GM13977 (cell line): ENCODE measurements at regions not wholly inside any gene's neighbourhood (a gene's known extent, or its start where the extent isn't known, plus 50 kb on each side); places are given as distances from the start of the nearest gene placed in this dataset.

Source experiments
- DNase-seq: peaks from one replicate; pipeline ENCODE4 v3.0.0; 2012; ENCODE audit warnings: low spot score
- CTCF ChIP-seq: IDR thresholded peaks from 2 replicates; pipeline ENCODE4 v1.5.1; 2012; ENCODE audit warnings: mild to moderate bottlenecking, control low read depth; ENCODE audit not compliant: insufficient read depth; ENCODE audit errors: extremely low read depth, missing control alignments
- in situ Hi-C: fragments of 300-500 bp; cut with MboI; formaldehyde crosslinking; loops from one replicate; pipeline ENCODE4 v1.12.0; 2022; ENCODE audit warnings: low sequenced_read_pairs, low pct_unique_long_range_greater_than_20kb, mixed read lengths, inconsistent platforms; ENCODE audit not compliant: unreplicated experiment

- peak; percentile 49 for DNase-seq
- no peak for TF ChIP-seq CTCF
These were observed 98.4 kb upstream of the TENM3 start for GRCh38 chr4:182144626-182145333.

GRCh38 chr4:182145334-182145905, 97.8 kb upstream of the TENM3 start:
- DNase-seq: no peak
- TF ChIP-seq CTCF: no peak
- in situ Hi-C loops: no loop called here

More at GRCh38 chr4:182144626-182145333, 98.4 kb upstream of the TENM3 start:
- in situ Hi-C loops: no loop called here

GRCh38 chr4:182147391-182147790, 95.8 kb upstream of the TENM3 start:
- TF ChIP-seq CTCF: no peak
- in situ Hi-C loops: no loop called here

GRCh38 chr4:182150645-182151044, 92.6 kb upstream of the TENM3 start:
- in situ Hi-C loops: no loop called here
- no peak for TF ChIP-seq CTCF

More at GRCh38 chr4:182147391-182147790, 95.8 kb upstream of the TENM3 start:
- no peak for DNase-seq

GRCh38 chr4:182155806-182156205, 87.4 kb upstream of the TENM3 start:
- DNase-seq: no peak
- TF ChIP-seq CTCF: no peak
- in situ Hi-C loops: no loop called here

More at GRCh38 chr4:182150645-182151044, 92.6 kb upstream of the TENM3 start:
- no peak for DNase-seq

- TF ChIP-seq CTCF: no peak
- in situ Hi-C loops: no loop called here
- DNase-seq: no peak
These were observed 80.0 kb upstream of the TENM3 start for GRCh38 chr4:182163180-182163579.
